GM12875 (cell line): ENCODE measurements at regions not wholly inside any gene's neighbourhood (a gene's known extent, or its start where the extent isn't known, plus 50 kb on each side); places are given as distances from the start of the nearest gene placed in this dataset.

Source experiments
- H3K4me3 ChIP-seq: one replicate; pipeline ENCODE4 v1.5.1; 2011; ENCODE audit warnings: low read depth, low read length, control low read depth
- CTCF ChIP-seq: IDR thresholded peaks from 2 replicates; pipeline ENCODE4 v1.5.1; 2011; ENCODE audit warnings: low read depth, mild to moderate bottlenecking, control low read depth, inconsistent platforms, low read length, moderate library complexity, borderline replicate concordance; ENCODE audit not compliant: insufficient read depth

- no peak for TF ChIP-seq CTCF
- H3K4me3 ChIP-seq: no peak overlapping the region
Observed at GRCh38 chr2:63764630-63765029, 77.1 kb upstream of the UGP2 start.

- TF ChIP-seq CTCF: no peak
- H3K4me3 ChIP-seq: no peak overlapping the region
Observed at GRCh38 chr2:63765117-63765516, 76.6 kb upstream of the UGP2 start.

- no peak for TF ChIP-seq CTCF
- no peak overlapping the region for H3K4me3 ChIP-seq
Observed at GRCh38 chr2:63767307-63767706, 74.4 kb upstream of the UGP2 start.

- no peak overlapping the region for H3K4me3 ChIP-seq
- TF ChIP-seq CTCF: no peak
Observed at GRCh38 chr2:63768051-63768450, 73.6 kb upstream of the UGP2 start.

GRCh38 chr2:63769915-63770314, 71.8 kb upstream of the UGP2 start:
- TF ChIP-seq CTCF: no peak

GRCh38 chr2:63772061-63772460, 69.6 kb upstream of the UGP2 start:
- no peak overlapping the region for H3K4me3 ChIP-seq
- no peak for TF ChIP-seq CTCF

More at GRCh38 chr2:63769915-63770314, 71.8 kb upstream of the UGP2 start:
- H3K4me3 ChIP-seq: no peak overlapping the region

GRCh38 chr2:63775191-63775590, 66.5 kb upstream of the UGP2 start:
- no peak for TF ChIP-seq CTCF
- H3K4me3 ChIP-seq: no peak overlapping the region
